HG02870 (cell line): ENCODE measurements at regions not wholly inside any gene's neighbourhood (a gene's known extent, or its start where the extent isn't known, plus 50 kb on each side); places are given as distances from the start of the nearest gene placed in this dataset.
"Not testable (repeated sequence)": the region's sequence is repeated elsewhere in the genome, so short reads cannot be mapped to it uniquely, and the experiment has no call there.

Experiments
- ATAC-seq: cut with Tn5 transposase; IDR thresholded peaks from one replicate; pipeline ENCODE4 v1.9.1; 2021; ENCODE audit warnings: mild to moderate bottlenecking, moderate library complexity; ENCODE audit not compliant: unreplicated experiment

GRCh38 chr6:135644394-135644793, 146.9 kb upstream of the AHI1 start:
- ATAC-seq: no peak

GRCh38 chr6:135647521-135647920, 150.0 kb upstream of the AHI1 start:
- no peak for ATAC-seq

GRCh38 chr6:135651964-135652755, 154.6 kb upstream of the AHI1 start:
- peak; percentile 98 for ATAC-seq

- no peak for ATAC-seq
Measured at GRCh38 chr6:135655055-135655454, 157.5 kb upstream of the AHI1 start.

- ATAC-seq: no peak
Measured at GRCh38 chr6:135657207-135657606, 159.7 kb upstream of the AHI1 start.

- no peak for ATAC-seq
Measured at GRCh38 chr6:135658481-135658880, 160.9 kb upstream of the AHI1 start.

- ATAC-seq: no peak
Measured at GRCh38 chr6:135658916-135659315, 161.4 kb upstream of the AHI1 start.

GRCh38 chr6:135664527-135664926, 167.0 kb upstream of the AHI1 start:
- ATAC-seq: no peak

- ATAC-seq: no peak
Measured at GRCh38 chr6:135665935-135666334, 168.4 kb upstream of the AHI1 start.

GRCh38 chr6:135667691-135668455, 170.3 kb upstream of the AHI1 start:
- ATAC-seq: no peak

GRCh38 chr6:135672256-135672655, 174.7 kb upstream of the AHI1 start:
- no peak for ATAC-seq

GRCh38 chr6:135673501-135674309, 176.2 kb upstream of the AHI1 start:
- no peak for ATAC-seq

GRCh38 chr6:135675026-135675425, 176.5 kb upstream of the PDE7B start:
- no peak for ATAC-seq

- ATAC-seq: peak; percentile 51
Measured at GRCh38 chr6:135675862-135676261, 175.6 kb upstream of the PDE7B start.

GRCh38 chr6:135680964-135681913, 170.3 kb upstream of the PDE7B start:
- ATAC-seq: no peak

GRCh38 chr6:135686784-135687301, 164.7 kb upstream of the PDE7B start:
- ATAC-seq: no peak

GRCh38 chr6:135688476-135688875, 163.0 kb upstream of the PDE7B start:
- ATAC-seq: not testable (repeated sequence)

GRCh38 chr6:135692426-135692825, 159.1 kb upstream of the PDE7B start:
- no peak for ATAC-seq

- ATAC-seq: no peak
Measured at GRCh38 chr6:135693811-135694370, 157.6 kb upstream of the PDE7B start.

- ATAC-seq: no peak
Measured at GRCh38 chr6:135699705-135700104, 151.8 kb upstream of the PDE7B start.
